ENCODE measurements at regions not wholly inside any gene's neighbourhood (a gene's known extent, or its start where the extent isn't known, plus 50 kb on each side); places are given as distances from the start of the nearest gene placed in this dataset.

DNA sequence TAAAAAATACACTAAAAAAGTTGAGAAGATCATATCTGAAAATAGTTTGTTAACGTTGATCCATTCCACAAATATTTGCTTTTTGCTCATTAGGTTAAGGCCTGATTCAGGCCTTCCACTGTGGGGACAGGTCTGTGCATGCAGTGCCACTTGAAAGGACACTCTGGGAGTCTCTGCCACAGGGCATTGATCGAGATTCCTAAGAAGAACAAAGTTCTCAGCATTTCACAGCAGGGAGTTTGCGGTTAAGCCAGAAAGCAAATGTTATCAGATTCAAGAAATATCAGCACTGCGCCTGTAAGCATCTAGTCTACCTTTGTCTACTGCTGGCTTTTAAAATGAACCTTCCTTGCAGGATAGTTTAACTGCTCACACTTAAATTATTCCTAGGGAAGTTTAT, 62.2 kb upstream of the TNIP3 start:
- DNase-seq (ENCODE audit: low spot score) = no peak

DNA sequence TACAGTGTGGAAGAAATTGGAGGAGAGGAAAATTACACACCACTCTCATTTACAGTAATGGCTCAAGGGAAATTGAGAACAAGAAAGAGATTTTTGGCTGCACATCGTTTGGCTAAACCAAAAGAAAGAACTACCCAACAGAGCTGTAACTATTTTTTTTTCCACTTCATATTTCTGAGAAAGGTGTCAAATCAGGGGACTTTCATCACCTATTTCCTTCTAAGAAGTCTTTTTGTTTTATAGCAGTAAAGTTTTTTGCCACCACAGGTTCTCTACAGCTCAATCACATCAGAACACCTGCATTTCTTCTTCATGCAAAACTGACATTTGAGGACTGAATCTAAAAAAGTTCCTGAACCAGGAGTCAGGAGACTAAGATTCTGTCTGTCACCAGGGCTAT, 57.5 kb upstream of the TNIP3 start:
- no peak for DNase-seq (ENCODE audit: low spot score)

DNA sequence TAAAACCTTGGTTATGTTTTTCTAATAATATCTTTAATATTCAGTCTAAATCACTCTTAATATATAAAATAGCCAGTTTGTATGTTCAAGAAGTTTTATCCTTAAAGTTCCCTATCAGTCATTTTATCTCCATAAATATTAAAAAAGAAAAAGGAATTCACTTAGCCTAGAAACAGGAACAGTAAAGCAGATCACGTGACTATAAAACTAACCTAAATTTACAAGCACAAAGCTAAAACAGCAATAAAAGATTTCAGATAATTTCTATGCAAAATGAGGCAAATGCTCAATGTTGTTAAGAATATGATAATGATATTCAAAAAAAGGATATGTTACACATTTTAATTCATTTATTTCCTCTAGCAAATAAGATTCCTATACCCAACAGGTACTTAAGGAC, 57.1 kb upstream of the TNIP3 start:
- no peak for DNase-seq (ENCODE audit: low spot score)

DNA sequence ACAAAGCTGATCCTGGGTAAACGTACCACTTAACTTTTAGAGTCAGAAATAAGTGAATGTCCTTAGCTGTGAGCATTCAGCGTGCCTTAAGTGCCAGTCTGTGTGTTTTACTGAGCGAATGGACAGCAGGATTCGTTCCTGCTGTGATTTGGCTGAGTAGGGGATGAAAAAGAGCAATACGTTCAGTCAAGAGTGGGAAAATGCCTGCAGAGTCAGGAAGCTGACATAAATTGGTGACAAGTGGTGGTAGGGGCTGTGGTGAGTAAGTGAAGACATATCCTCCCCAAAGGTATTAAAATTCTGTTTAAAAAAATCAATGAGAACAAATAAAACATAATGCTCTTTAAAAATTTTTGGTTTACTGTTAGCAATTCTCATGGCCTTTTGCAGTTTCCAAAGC, 56.6 kb upstream of the TNIP3 start:
- DNase-seq (ENCODE audit: low spot score) = no peak

DNA sequence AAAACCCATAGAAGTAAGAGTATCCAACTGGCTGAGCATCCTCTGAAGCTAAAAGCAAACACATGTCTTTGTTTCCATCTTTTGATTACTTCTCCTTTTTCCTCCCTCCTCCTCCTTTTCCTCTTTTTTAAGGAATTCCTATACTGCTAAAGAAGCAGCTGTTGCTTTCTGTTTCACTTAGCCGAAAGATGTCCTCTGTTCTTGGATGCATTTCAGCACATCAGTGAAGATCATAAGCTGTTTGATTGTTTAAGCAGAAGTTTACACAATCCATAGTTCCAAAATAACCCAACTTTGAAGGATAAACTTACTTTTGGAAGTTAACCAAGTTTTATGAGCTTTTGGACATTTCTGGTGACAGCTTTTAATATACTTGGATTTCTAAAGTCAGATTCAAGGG, 55.1 kb upstream of the TNIP3 start:
- no peak for DNase-seq (ENCODE audit: low spot score)

DNA sequence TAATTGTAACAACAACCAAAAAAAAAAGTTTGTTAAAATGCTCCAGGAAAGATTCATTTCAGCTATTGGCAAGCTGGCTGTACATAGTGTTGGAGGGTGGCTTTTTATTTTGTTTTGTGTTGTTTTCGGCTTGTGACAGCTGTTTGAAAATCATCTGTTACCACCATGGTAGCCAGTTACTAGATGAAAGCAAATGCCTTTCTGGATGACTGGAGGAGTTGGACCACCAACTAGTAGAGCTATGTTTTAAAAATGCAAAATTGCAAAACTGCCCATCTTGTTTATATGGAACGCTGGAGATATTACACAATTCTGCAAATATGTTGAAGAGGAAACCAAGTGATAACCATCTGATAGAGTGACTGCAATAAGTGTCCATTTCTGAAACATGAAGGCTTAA, 53.2 kb upstream of the TNIP3 start:
- no peak for DNase-seq (ENCODE audit: low spot score)

DNA sequence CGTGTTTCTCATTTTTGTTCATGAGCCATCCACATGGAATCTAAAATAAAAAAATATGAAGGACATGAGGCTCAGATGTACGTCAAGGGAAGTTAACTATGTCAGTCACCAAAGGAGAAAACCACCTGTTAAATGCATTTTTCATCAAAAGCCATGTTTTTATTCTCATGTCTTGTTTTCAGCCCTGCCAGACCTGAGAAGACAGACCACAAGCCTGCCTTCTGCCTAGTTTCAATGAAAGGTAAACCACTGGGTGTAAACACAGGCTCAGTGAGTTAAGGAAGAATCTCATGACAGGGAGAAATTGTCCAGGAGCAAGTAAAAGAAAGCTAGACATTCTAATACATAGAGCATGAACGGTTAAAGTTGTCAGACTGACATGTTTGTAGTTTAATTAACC, 52.3 kb upstream of the TNIP3 start:
- no peak for DNase-seq (ENCODE audit: low spot score)

DNA sequence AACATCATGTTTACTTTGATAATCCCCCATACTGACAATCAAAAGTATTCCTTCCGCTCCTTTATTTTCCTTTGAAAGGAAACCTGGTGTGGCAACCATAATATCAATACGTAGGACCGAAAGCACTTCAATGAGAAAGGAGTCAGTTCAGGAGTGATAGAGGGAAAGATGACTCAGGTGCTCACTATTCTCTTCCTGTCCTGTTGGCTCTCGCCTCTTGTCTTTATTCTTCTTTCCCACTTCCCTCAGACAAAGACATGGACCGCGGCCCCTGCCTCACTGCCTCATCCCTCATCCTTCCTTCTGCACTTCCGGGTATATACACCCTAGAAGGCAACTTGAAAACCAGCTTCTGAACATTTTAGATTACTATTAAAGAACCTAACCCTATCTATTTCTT, 49.8 kb upstream of the TNIP3 start:
- no peak for DNase-seq (ENCODE audit: low spot score)

Measured in NAMALWA (cell line).